SK-N-SH treated with all-trans-retinoic acid at 6 μM for 48 hours (cell line): ENCODE measurements at regions not wholly inside any gene's neighbourhood (a gene's known extent, or its start where the extent isn't known, plus 50 kb on each side); places are given as distances from the start of the nearest gene placed in this dataset.

Experiments
- ESRRG ChIP-seq: fragments of 250-450 bp; sonication (Bioruptor Pico); IDR thresholded peaks from 2 replicates; pipeline ENCODE4 v1.6.1; 2021; ENCODE audit warnings: mild to moderate bottlenecking
- ISL1 ChIP-seq: fragments of 250-450 bp; sonication (Bioruptor Pico); IDR thresholded peaks from 2 replicates; pipeline ENCODE4 v2.1.2; 2022; ENCODE audit warnings: mild to moderate bottlenecking, moderate library complexity
- RARB ChIP-seq: fragments of 250-450 bp; sonication (Bioruptor Pico); IDR thresholded peaks from 2 replicates; pipeline ENCODE4 v1.8.0; 2021; ENCODE audit warnings: mild to moderate bottlenecking, moderate library complexity
- SNAI2 ChIP-seq: fragments of 250-450 bp; sonication (Bioruptor Pico); IDR thresholded peaks from 2 replicates; pipeline ENCODE4 v1.5.0; 2020; ENCODE audit warnings: mild to moderate bottlenecking, moderate library complexity
- TCF4 ChIP-seq: fragments of 250-450 bp; sonication (Bioruptor Pico); IDR thresholded peaks from 2 replicates; pipeline ENCODE4 v1.8.0; 2021; ENCODE audit warnings: mild to moderate bottlenecking, moderate library complexity, borderline replicate concordance
- ZC3H10 ChIP-seq: fragments of 250-450 bp; sonication (Bioruptor Pico); IDR thresholded peaks from 2 replicates; pipeline ENCODE4 v1.5.1; 2021; ENCODE audit warnings: mild to moderate bottlenecking, moderate library complexity
- ZFP30 ChIP-seq: fragments of 450-650 bp; formaldehyde crosslinking; IDR thresholded peaks from 2 replicates; pipeline ENCODE4 v1.5.0; 2022; ENCODE audit warnings: mild to moderate bottlenecking, moderate library complexity
- TF ChIP-seq, protein P1 (sequence below): fragments of 250-450 bp; sonication (Bioruptor Pico); IDR thresholded peaks from 2 replicates; pipeline ENCODE4 v1.8.0; 2020; ENCODE audit warnings: mild to moderate bottlenecking, moderate library complexity, borderline replicate concordance

DNA sequence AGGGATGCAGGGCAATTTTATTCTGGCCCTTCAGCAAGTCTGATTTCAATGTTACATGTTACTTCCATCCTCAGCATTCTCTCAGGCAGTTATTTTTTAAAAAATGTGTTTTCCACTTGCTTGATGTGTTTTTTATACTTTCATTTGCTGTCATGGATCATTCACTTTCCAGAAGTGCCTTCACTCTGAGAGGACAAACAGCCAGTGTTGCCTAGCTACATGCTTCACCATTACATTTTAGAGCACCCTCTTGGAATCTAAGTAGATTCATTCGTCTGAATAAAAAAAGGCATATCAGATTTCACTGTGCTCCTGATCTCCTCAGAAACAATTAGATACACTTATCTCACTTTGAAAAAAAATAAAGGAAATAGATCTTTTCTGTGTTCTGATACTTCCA, 93.6 kb upstream of the POU1F1 start:
- no peak for TF ChIP-seq ZC3H10
- TF ChIP-seq, protein P1, sequence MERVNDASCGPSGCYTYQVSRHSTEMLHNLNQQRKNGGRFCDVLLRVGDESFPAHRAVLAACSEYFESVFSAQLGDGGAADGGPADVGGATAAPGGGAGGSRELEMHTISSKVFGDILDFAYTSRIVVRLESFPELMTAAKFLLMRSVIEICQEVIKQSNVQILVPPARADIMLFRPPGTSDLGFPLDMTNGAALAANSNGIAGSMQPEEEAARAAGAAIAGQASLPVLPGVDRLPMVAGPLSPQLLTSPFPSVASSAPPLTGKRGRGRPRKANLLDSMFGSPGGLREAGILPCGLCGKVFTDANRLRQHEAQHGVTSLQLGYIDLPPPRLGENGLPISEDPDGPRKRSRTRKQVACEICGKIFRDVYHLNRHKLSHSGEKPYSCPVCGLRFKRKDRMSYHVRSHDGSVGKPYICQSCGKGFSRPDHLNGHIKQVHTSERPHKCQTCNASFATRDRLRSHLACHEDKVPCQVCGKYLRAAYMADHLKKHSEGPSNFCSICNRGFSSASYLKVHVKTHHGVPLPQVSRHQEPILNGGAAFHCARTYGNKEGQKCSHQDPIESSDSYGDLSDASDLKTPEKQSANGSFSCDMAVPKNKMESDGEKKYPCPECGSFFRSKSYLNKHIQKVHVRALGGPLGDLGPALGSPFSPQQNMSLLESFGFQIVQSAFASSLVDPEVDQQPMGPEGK (CRISPR knock-in tag) = no peak
- no peak for TF ChIP-seq RARB
- no peak for TF ChIP-seq TCF4 (CRISPR knock-in tag)
- no peak for TF ChIP-seq ISL1 (CRISPR knock-in tag)
- no peak for TF ChIP-seq ESRRG (CRISPR knock-in tag)
- TF ChIP-seq ZFP30 (CRISPR knock-in tag) = no peak
- TF ChIP-seq SNAI2 (CRISPR knock-in tag) = no peak
